ENCODE measurements at regions not wholly inside any gene's neighbourhood (a gene's known extent, or its start where the extent isn't known, plus 50 kb on each side); places are given as distances from the start of the nearest gene placed in this dataset.
"Not testable (repeated sequence)": the region's sequence is repeated elsewhere in the genome, so short reads cannot be mapped to it uniquely, and the experiment has no call there.

- DNase-seq (ENCODE audit: low read depth, low spot score): no peak
Observed at GRCh38 chr15:24835301-24835700, 119.5 kb upstream of the SNRPN start.

- peak; percentile 74 for DNase-seq (ENCODE audit: low read depth, low spot score)
Observed at GRCh38 chr15:24848050-24848449, 106.7 kb upstream of the SNRPN start.

DNA sequence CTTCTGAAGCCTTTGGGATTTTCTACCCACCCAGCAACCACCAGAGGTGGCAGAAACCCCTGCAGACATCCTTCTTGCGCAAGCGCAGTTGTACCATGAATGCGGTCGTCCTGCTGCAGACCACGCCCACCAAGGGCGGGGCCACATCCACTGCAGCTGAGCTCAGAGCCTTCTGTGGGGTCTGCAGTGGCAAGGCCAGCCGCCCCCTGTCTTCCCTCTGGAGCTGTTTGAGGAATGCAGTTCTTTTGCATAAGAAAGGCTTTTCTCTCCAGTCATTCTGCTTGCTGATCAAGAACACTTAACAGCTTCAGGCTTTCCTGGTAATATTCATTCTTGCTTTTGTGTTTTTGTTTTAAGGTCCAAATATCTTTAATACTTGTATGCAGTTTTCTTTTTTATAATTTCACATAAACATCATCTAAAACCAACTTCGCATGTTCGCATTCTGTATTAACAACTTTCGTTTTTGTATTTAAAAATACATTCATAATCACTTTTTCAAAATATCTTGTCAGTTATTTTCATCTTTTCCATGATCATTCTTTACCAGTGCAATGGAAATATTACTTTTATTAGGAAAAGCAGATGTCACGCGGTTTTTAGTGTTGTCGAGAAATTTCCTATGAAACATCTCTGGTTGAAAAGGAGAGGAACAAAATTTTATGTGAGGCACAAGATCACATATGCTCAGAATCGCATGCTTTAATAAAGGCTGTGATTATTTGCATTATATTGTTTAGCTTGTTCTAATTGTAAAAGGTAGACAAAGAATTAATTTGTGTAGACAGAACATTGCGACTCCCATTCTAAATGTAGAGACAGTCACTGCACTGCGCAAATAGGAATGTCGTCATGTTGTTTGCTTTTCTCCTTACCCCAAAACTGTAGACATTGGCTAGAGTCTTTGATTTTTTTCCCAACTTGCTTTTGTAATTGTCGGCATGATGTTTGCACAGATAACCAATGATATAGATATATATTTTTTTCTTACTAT lies 98.1 kb upstream of the SNRPN start:
- peak; percentile 89 for DNase-seq (ENCODE audit: low read depth, low spot score)

DNA sequence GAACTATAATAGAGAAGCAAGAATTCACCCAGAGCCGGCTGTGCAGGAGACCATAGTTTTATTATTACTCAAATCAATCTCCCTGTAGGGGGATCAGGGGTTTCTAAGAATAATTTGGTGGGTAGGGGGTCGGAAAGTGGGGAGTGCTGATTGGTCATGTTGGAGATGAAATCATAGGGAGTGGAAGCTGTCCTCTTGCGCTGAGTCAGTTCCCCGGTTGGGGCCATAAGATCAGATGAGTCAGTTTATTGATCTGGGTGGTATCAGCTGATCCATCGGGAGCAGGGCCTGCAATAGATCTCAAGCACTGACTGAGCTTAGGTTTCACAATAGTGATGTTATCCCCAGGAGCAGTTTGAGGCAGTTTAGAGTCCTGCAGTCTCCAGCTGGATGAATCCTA lies 97.0 kb upstream of the SNRPN start:
- peak; percentile 37 for DNase-seq (ENCODE audit: low read depth, low spot score)

DNA sequence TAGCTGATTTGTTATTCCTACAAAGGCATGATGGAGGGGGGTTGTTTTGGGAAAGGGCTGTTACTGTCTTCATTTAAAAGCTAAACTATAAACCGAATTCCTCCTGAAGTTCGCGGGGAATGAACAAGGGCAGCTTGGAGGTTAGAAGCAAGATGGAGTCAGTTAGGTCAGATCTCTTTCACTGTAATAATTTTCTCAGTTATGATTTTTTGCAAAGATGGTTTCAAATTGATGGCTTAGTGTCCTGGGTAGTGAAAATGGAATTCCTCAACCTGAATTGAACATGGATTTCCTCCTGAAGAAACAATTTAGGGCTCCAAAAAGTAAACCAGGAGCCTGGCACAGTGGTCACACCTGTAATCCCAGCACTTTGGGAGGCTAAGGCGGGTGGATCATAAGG lies 96.6 kb upstream of the SNRPN start:
- not testable (repeated sequence) for DNase-seq (ENCODE audit: low read depth, low spot score)

DNA sequence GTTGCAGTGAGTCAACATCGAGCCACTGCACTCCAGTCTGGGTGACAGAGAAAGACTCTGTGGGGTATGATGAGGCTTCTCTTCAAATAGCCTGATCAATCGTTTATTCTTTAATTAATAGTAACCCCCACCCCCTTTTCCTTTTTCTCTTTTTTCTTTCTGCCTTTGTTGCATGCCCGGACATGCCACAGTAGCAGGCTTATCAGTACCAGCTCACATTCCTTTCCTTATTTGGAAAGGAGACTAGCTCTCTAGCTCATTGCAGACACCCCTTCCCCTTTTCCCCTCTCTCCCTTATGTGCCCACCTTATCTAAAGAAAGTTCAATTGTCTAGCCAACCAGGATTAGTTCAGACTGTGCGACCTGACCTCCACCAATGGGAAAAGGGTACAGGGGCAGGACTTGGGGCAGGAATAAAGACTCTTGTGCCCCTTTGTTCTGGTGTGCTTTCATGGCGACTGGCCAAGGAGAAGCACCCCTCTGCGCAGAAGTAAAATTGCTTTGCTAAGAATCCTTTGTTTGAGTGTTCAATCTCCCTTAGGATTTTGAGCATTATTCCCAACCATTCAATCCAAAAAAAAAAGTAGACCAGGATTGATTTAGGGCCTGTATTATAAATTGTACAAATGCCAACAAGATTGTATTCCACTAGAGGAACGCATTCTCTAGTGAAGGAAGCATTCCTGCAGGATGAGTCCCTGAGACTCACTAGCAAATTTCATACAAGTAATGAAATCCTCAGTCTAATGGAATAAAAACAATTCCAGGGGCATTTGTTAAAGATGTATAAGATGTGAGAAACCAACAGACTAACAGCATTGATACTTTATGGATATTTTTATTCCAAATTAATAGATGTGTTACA lies 95.8 kb upstream of the SNRPN start:
- peak; percentile 56 for DNase-seq (ENCODE audit: low read depth, low spot score)

GRCh38 chr15:24861014-24861690 lies 93.6 kb upstream of the SNRPN start:
- DNase-seq (ENCODE audit: low read depth, low spot score): no peak

DNA sequence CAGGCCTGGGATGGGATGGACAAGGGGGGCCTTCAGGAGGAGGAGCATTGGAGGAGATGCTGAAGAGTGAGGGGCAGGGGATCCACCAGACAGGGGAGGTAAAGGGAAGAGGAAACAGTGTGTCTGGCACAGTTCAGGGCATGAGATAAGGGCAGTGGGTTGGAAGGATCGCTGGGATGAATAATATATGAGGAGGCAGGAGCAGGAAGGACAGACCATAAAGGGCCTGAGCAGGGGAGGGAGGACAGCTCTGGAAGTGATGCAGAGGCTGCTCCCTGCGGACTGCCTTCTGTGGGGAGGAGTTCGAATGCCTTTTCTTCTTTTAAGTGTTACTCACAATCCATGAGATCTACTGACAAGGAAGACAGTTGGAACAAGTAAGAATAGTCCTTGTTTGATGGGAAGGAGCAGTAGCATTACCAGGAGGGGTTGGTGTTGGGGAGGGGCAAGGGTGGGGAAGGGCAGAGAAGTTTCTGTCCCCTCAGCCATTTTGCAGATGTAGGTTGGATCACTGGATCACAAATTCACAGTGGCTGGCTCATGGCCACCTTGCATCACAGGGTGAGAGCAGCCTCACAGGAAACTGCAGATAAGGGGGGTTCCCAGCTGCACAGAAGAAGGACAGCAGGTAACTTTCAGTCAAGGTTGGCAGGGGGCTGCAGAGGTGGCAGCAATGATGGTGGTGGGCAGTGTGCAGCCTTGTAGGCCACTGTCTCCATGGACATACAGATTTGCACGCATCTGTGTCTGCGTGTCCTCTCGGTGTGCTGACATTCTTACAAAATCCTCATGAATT lies 91.9 kb upstream of the SNRPN start:
- peak; percentile 45 for DNase-seq (ENCODE audit: low read depth, low spot score)

DNA sequence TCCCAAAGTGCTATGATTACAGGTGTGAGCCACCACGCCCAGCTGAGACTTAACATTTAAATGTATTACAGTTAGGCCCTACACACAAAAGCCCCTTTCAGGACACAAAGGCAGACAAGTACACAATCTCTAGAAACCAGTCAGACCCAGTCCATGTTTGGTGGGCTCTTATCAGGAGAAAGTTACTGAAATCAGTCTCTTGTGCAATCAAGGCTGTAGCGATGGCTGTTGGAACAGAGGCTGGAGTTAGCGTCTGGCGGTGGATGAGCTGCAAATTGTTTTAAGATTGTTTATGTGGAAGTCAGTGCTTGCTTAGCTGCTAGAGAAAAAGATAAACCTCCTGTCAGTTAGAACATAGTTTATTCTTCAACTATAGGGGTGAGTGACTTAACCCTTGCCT lies 89.5 kb upstream of the SNRPN start:
- DNase-seq (ENCODE audit: low read depth, low spot score): no peak

DNA sequence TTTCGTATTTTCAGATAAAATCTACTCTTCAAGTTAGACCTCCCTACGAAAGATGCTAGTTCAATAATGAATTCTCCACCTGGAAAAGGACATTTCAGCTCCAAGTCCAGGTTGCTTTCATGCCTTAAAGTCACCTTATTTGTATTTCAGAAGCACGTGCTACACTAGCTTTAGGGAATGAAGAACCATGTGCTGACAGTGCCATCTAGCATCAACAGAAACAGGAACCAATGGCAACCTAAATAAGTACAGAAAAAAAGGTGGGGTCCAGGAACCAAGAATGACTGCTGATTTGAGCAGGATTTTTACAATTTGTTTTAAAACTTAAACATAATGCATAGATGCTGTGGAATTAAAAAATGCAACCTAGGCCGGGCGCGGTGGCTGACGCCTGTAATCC lies 77.6 kb upstream of the SNRPN start:
- DNase-seq (ENCODE audit: low read depth, low spot score): no peak

GRCh38 chr15:24878153-24878552 lies 76.6 kb upstream of the SNRPN start:
- DNase-seq (ENCODE audit: low read depth, low spot score): peak; percentile 69

GRCh38 chr15:24879492-24879891 lies 75.3 kb upstream of the SNRPN start:
- DNase-seq (ENCODE audit: low read depth, low spot score): no peak

GRCh38 chr15:24880663-24881062 lies 74.1 kb upstream of the SNRPN start:
- no peak for DNase-seq (ENCODE audit: low read depth, low spot score)

GRCh38 chr15:24886538-24886937 lies 68.2 kb upstream of the SNRPN start:
- DNase-seq (ENCODE audit: low read depth, low spot score): no peak

DNA sequence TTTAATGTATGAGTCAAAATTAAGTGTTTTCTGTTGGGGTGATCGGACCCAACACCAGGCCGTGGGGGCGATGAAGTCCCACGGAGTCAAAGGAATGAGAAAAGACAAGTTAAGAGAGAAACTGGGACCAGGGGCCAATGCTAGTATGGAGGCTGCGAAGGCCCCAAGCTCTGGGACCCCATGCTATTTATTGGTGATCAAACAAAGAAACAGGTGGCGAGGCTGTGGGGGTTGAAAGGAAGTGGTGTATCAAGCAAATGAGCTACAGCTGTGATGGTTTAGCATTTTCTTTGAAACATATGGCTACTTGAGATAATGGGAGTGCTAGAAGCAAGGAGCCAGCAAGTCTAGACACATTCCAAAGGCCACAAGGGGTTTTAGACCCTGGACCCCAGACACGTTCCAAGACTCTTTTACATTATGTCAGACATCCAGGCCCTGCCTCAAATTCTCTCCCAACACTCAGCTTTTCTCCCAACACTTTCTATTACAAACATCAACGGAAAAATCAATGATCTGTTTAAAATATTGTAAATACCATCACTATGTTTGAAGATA lies 56.0 kb upstream of the SNRPN start:
- no peak for DNase-seq (ENCODE audit: low read depth, low spot score)

DNA sequence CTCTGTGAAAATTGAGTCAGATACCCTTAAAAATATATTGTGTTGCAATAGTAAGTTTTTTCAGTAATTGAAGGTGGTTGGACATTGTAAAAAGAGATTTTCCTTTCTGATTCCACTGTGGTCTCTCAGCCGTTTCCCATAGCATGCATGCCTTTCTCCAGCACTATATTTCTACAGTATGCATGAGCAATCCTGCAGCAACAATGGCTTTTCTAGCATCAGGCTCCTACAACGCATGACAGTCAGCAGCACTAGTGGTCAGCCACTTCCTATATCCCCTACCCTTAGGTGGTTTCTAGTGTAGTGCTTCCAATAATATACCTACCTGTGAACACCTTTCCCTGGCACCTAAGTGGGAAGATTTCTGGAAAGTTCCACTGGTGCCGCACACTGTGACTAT lies 55.4 kb upstream of the SNRPN start:
- peak; percentile 3 for DNase-seq (ENCODE audit: low read depth, low spot score)

- DNase-seq (ENCODE audit: low read depth, low spot score): peak; percentile 32
Observed at GRCh38 chr15:24899795-24900194, 55.0 kb upstream of the SNRPN start.

- DNase-seq (ENCODE audit: low read depth, low spot score): no peak
Observed at GRCh38 chr15:24901409-24901808, 53.4 kb upstream of the SNRPN start.
